ENCODE measurements at regions not wholly inside any gene's neighbourhood (a gene's known extent, or its start where the extent isn't known, plus 50 kb on each side); places are given as distances from the start of the nearest gene placed in this dataset.

GRCh38 chr5:2178528-2178927, 295.8 kb upstream of the IRX4 start:
- DNase-seq (ENCODE audit: low read depth, low spot score), result no peak
- CTCF ChIA-PET, result no interaction called here
- Histone ChIP-seq H3K79me2 (ENCODE audit: insufficient read depth, low read length) (no peaks in the 10 kb centered on the region), H3K27me3 (ENCODE audit: insufficient read depth, low read length) (peaks cover 10% of the 10 kb centered on the region), H3K4me2 (ENCODE audit: low read length) (no peak overlapping the region), H3K4me3 (replicated peaks in 1 of 2; ENCODE audit: low read depth in 1 of 2, low read length in 2 of 2) (no peak overlapping the region), H3K27ac (ENCODE audit: low read depth, low read length) (no peak overlapping the region), H3K9ac (ENCODE audit: low read length) (no peak overlapping the region), H3K9me3 (ENCODE audit: control insufficient read depth in 1 of 2, insufficient read depth in 1 of 2, low read depth in 1 of 2, low read length in 2 of 2) (no peaks in the 10 kb centered on the region), H4K20me1 (ENCODE audit: insufficient read depth) (no peaks in the 10 kb centered on the region), H3K9me2 (ENCODE audit: insufficient read depth) (no peaks in the 10 kb centered on the region), H3K4me1 (ENCODE audit: control insufficient read depth in 1 of 2, insufficient read depth in 2 of 2, low read length in 2 of 2) (0 out of 4 replicates have a peak, but pooled peaks cover 0 to 3% of the 10 kb centered on the region in 2 experiments), H3K36me3 (ENCODE audit: control insufficient read depth in 1 of 2, insufficient read depth in 2 of 2, low read length in 2 of 2) (no peaks in the 10 kb centered on the region), H2AFZ (ENCODE audit: low read depth, low read length, poor library complexity, severe bottlenecking) (no peak overlapping the region)
- no peak for ATAC-seq
- POLR2A ChIA-PET, result no interaction called here
- no TSS peak for BruUV-seq (replicated peaks)
- RAD21 ChIA-PET (ENCODE audit: low non-redundant PET in 1 of 2, low total read pairs in 2 of 2, uncharacterized antibody in 2 of 2, unreplicated experiment in 2 of 2), result no interaction called here
- TF ChIP-seq EZH2 (IDR thresholded peaks at IDR 0.05) (no peak), ZNF274 (IDR thresholded peaks at IDR 0.05; ENCODE audit: low read depth, low read length) (no peak), REST (IDR thresholded peaks at IDR 0.05; ENCODE audit: low read depth) (no peak), RAD21 (IDR thresholded peaks at IDR 0.05; ENCODE audit: low read depth) (no peak), SRF (IDR thresholded peaks at IDR 0.05; ENCODE audit: low read depth) (no peak), POLR2A (IDR thresholded peaks at IDR 0.05; ENCODE audit: borderline replicate concordance, extremely low read depth, insufficient read depth, insufficient read length) (no peak), ATF3 (IDR thresholded peaks at IDR 0.05) (no peak), CEBPB (IDR thresholded peaks at IDR 0.05; ENCODE audit: low read depth) (no peak), EZH2phosphoT487 (IDR thresholded peaks at IDR 0.05; ENCODE audit: borderline replicate concordance) (no peak)
- intact Hi-C loops (cut with micrococcal nuclease), result no loop called here

Data from HCT116 (cell line).